ENCODE measurements at regions not wholly inside any gene's neighbourhood (a gene's known extent, or its start where the extent isn't known, plus 50 kb on each side); places are given as distances from the start of the nearest gene placed in this dataset.
A peak's percentile ranks its signal among the peaks of the same experiment; 100 is the strongest.

- Histone ChIP-seq H4K20me1 (ENCODE audit: insufficient read depth, low read length) (no peaks in the 10 kb centered on the region), H3K27ac (ENCODE audit: low read length) (no peak overlapping the region), H3K9ac (ENCODE audit: low read length) (no peak overlapping the region), H3K79me2 (ENCODE audit: low read length) (no peaks in the 10 kb centered on the region), H2AFZ (ENCODE audit: low read depth, low read length) (0 out of 2 replicates have a peak overlapping the region, but pooled peaks have one; percentile 60), H3K27me3 (ENCODE audit: low read depth, low read length) (no peaks in the 10 kb centered on the region), H3K4me3 (ENCODE audit: low read length) (no peak overlapping the region), H3K4me1 (ENCODE audit: low read length) (peaks cover 11% of the 10 kb centered on the region), H3K36me3 (replicated peaks; ENCODE audit: low read depth, low read length) (no peaks in the 10 kb centered on the region), H3K4me2 (ENCODE audit: low read length) (no peak overlapping the region), H3K9me3 (ENCODE audit: insufficient read depth, low read length) (no peaks in the 10 kb centered on the region)
- no peak for TF ChIP-seq EZH2phosphoT487 (IDR thresholded peaks at IDR 0.05; ENCODE audit: low read depth)
- TF ChIP-seq, protein P1, sequence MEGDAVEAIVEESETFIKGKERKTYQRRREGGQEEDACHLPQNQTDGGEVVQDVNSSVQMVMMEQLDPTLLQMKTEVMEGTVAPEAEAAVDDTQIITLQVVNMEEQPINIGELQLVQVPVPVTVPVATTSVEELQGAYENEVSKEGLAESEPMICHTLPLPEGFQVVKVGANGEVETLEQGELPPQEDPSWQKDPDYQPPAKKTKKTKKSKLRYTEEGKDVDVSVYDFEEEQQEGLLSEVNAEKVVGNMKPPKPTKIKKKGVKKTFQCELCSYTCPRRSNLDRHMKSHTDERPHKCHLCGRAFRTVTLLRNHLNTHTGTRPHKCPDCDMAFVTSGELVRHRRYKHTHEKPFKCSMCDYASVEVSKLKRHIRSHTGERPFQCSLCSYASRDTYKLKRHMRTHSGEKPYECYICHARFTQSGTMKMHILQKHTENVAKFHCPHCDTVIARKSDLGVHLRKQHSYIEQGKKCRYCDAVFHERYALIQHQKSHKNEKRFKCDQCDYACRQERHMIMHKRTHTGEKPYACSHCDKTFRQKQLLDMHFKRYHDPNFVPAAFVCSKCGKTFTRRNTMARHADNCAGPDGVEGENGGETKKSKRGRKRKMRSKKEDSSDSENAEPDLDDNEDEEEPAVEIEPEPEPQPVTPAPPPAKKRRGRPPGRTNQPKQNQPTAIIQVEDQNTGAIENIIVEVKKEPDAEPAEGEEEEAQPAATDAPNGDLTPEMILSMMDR (IDR thresholded peaks at IDR 0.05; ENCODE audit: low read depth, low read length), result no peak
These were observed 81.1 kb downstream of the EFNB1 start for GRCh38 chrX:68909945-68910344.

GRCh38 chrX:68908071-68908470 lies 79.2 kb downstream of the EFNB1 start:
- TF ChIP-seq, protein P1 (IDR thresholded peaks at IDR 0.05; ENCODE audit: low read depth, low read length), result no peak
- no peak for TF ChIP-seq EZH2phosphoT487 (IDR thresholded peaks at IDR 0.05; ENCODE audit: low read depth)
- H3K9me3 ChIP-seq (ENCODE audit: insufficient read depth, low read length), result no peaks in the 10 kb centered on the region
- H3K4me1 ChIP-seq (ENCODE audit: low read length), result peaks cover 11% of the 10 kb centered on the region
- no peak overlapping the region for H2AFZ ChIP-seq (ENCODE audit: low read depth, low read length)
- H4K20me1 ChIP-seq (ENCODE audit: insufficient read depth, low read length), result no peaks in the 10 kb centered on the region
- no peak overlapping the region for H3K9ac ChIP-seq (ENCODE audit: low read length)
- H3K4me2 ChIP-seq (ENCODE audit: low read length), result no peak overlapping the region
- no peaks in the 10 kb centered on the region for H3K36me3 ChIP-seq (replicated peaks; ENCODE audit: low read depth, low read length)
- no peak overlapping the region for H3K27ac ChIP-seq (ENCODE audit: low read length)
- H3K4me3 ChIP-seq (ENCODE audit: low read length), result no peak overlapping the region
- H3K79me2 ChIP-seq (ENCODE audit: low read length), result no peaks in the 10 kb centered on the region
- no peaks in the 10 kb centered on the region for H3K27me3 ChIP-seq (ENCODE audit: low read depth, low read length)

DNA sequence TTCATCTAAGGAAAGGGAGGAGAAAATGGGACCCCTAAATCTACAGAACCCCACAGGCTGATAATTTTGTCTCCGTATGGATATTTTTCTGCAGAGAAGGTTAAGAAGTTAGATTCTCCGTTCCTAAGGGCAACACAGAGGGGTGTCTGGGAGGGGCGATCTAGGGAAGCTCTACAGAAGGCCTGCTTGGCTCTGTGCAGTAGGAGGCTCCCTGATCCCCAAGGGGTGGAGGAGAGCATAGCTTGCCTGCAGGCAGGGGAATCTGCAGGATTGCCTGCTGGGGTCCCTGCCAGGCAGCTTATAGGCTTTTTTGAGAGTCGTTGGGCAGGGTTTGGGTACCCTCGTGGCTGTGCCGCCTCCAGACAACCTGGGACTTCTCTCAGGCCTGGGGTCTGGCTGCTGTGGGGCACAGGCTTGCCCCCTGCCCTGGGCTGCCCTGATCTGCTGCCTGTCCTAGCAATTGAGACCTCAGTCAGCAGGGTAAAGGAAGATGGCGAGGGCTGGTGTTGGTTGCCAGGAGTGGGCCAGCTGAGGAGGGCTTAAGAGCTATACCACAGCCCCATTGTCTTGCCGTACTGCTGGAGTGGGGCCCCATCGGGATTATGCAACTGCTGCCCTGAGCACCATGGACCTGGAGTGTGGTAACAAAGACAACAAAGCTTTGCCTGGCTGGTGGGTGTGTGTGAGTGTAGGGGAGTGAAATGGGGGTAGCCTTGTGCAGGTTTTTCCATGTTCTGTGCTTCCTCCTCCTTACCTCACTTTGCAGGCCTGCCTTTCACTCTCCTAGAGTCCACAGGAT lies 74.1 kb downstream of the EFNB1 start:
- no peaks in the 10 kb centered on the region for H4K20me1 ChIP-seq (ENCODE audit: insufficient read depth, low read length)
- H3K4me2 ChIP-seq (ENCODE audit: low read length), result no peak overlapping the region
- H2AFZ ChIP-seq (ENCODE audit: low read depth, low read length), result no peak overlapping the region
- H3K9ac ChIP-seq (ENCODE audit: low read length), result no peak overlapping the region
- no peaks in the 10 kb centered on the region for H3K36me3 ChIP-seq (replicated peaks; ENCODE audit: low read depth, low read length)
- H3K79me2 ChIP-seq (ENCODE audit: low read length), result no peaks in the 10 kb centered on the region
- H3K27me3 ChIP-seq (ENCODE audit: low read depth, low read length), result no peaks in the 10 kb centered on the region
- H3K4me1 ChIP-seq (ENCODE audit: low read length), result no peaks in the 10 kb centered on the region; the same call in 1 of the 2 replicates
- H3K4me3 ChIP-seq (ENCODE audit: low read length), result no peak overlapping the region
- H3K9me3 ChIP-seq (ENCODE audit: insufficient read depth, low read length), result no peaks in the 10 kb centered on the region
- TF ChIP-seq, protein P1 (IDR thresholded peaks at IDR 0.05; ENCODE audit: low read depth, low read length), result no peak
- no peak for TF ChIP-seq EZH2phosphoT487 (IDR thresholded peaks at IDR 0.05; ENCODE audit: low read depth)
- H3K27ac ChIP-seq (ENCODE audit: low read length), result no peak overlapping the region

GRCh38 chrX:68901519-68901918 lies 72.7 kb downstream of the EFNB1 start:
- Histone ChIP-seq H3K27me3 (ENCODE audit: low read depth, low read length) (no peaks in the 10 kb centered on the region), H3K36me3 (replicated peaks; ENCODE audit: low read depth, low read length) (no peaks in the 10 kb centered on the region), H3K79me2 (ENCODE audit: low read length) (no peaks in the 10 kb centered on the region), H3K4me3 (ENCODE audit: low read length) (no peak overlapping the region), H3K9ac (ENCODE audit: low read length) (no peak overlapping the region), H3K4me2 (ENCODE audit: low read length) (no peak overlapping the region), H4K20me1 (ENCODE audit: insufficient read depth, low read length) (no peaks in the 10 kb centered on the region), H2AFZ (ENCODE audit: low read depth, low read length) (no peak overlapping the region), H3K4me1 (ENCODE audit: low read length) (no peaks in the 10 kb centered on the region; the same call in 1 of the 2 replicates), H3K9me3 (ENCODE audit: insufficient read depth, low read length) (no peaks in the 10 kb centered on the region), H3K27ac (ENCODE audit: low read length) (no peak overlapping the region)
- TF ChIP-seq EZH2phosphoT487 (IDR thresholded peaks at IDR 0.05; ENCODE audit: low read depth), result no peak
- TF ChIP-seq, protein P1 (IDR thresholded peaks at IDR 0.05; ENCODE audit: low read depth, low read length), result no peak

Data from OCI-LY3 (cell line).